ENCODE measurements at regions not wholly inside any gene's neighbourhood (a gene's known extent, or its start where the extent isn't known, plus 50 kb on each side); places are given as distances from the start of the nearest gene placed in this dataset.

GRCh38 chr21:39119891-39120290, 63.4 kb downstream of the PSMG1 start:
- Histone ChIP-seq H3K36me3 (no peaks in the 10 kb centered on the region), H3K27me3 (no peaks in the 10 kb centered on the region), H3K27ac (no peak overlapping the region), H3K9me3 (peaks cover 0 to 3% (median 0%) of the 10 kb centered on the region in 4 donors), H3K4me3 (no peak overlapping the region), H3K4me1 (peaks cover 0 to 13% (median 4%) of the 10 kb centered on the region in 4 donors)
- ATAC-seq (ENCODE audit: low FRiP score in 2 of 2) (no peak), DNase-seq (no peak)
- TF ChIP-seq CTCF (IDR thresholded peaks at IDR 0.05) (no peak), POLR2A (IDR thresholded peaks at IDR 0.05) (no peak), POLR2AphosphoS5 (IDR thresholded peaks at IDR 0.05) (no peak), EP300 (IDR thresholded peaks at IDR 0.05) (no peak)
- 76 to 80% methylated on average over 6 of the region's 6 CpGs for WGBS, 2 donors

GRCh38 chr21:39118604-39119215, 64.5 kb downstream of the PSMG1 start:
- TF ChIP-seq CTCF (IDR thresholded peaks at IDR 0.05) (no peak), EP300 (IDR thresholded peaks at IDR 0.05) (no peak), POLR2A (IDR thresholded peaks at IDR 0.05) (no peak), POLR2AphosphoS5 (IDR thresholded peaks at IDR 0.05) (no peak)
- no peak for ATAC-seq (ENCODE audit: low FRiP score in 2 of 2)
- 91 to 100% methylated on average over 8 of the region's 8 CpGs for WGBS, 2 donors
- peaks cover 0 to 10% (median 4%) of the 10 kb centered on the region in 4 donors for H3K4me1 ChIP-seq
- no peaks in the 10 kb centered on the region for H3K27me3 ChIP-seq
- H3K4me3 ChIP-seq: no peak overlapping the region
- H3K9me3 ChIP-seq: peaks cover 0 to 3% (median 0%) of the 10 kb centered on the region in 4 donors
- no peaks in the 10 kb centered on the region for H3K36me3 ChIP-seq
- H3K27ac ChIP-seq: no peak overlapping the region
- DNase-seq: peak in 1 of 2 donors; percentile 52

- peaks cover 0 to under 1% (median 0%) of the 10 kb centered on the region in 4 donors for H3K9me3 ChIP-seq
- TF ChIP-seq EP300 (IDR thresholded peaks at IDR 0.05) (no peak), CTCF (IDR thresholded peaks at IDR 0.05) (no peak), POLR2A (IDR thresholded peaks at IDR 0.05) (no peak), POLR2AphosphoS5 (IDR thresholded peaks at IDR 0.05) (no peak)
- ATAC-seq (ENCODE audit: low FRiP score in 2 of 2): no peak
- H3K36me3 ChIP-seq: no peaks in the 10 kb centered on the region
- H3K27me3 ChIP-seq: no peaks in the 10 kb centered on the region
- H3K27ac ChIP-seq: no peak overlapping the region
- H3K4me1 ChIP-seq: peaks cover 0 to 10% (median 4%) of the 10 kb centered on the region in 4 donors
- WGBS, 2 donors: 91 to 94% methylated on average over 10 of the region's 10 CpGs
- DNase-seq: no peak
- no peak overlapping the region for H3K4me3 ChIP-seq
Observed at GRCh38 chr21:39118061-39118460, 65.2 kb downstream of the PSMG1 start.

- DNase-seq (no peak), ATAC-seq (ENCODE audit: low FRiP score in 2 of 2) (no peak)
- TF ChIP-seq POLR2A (IDR thresholded peaks at IDR 0.05) (no peak), POLR2AphosphoS5 (IDR thresholded peaks at IDR 0.05) (no peak), CTCF (IDR thresholded peaks at IDR 0.05) (no peak), EP300 (IDR thresholded peaks at IDR 0.05) (no peak)
- H3K27ac ChIP-seq: no peak overlapping the region
- peaks cover 0 to 10% (median 4%) of the 10 kb centered on the region in 4 donors for H3K4me1 ChIP-seq
- H3K36me3 ChIP-seq: no peaks in the 10 kb centered on the region
- no peaks in the 10 kb centered on the region for H3K9me3 ChIP-seq
- WGBS, 2 donors: 96 to 99% methylated on average over 8 to 11 of the region's 11 CpGs
- H3K27me3 ChIP-seq: no peaks in the 10 kb centered on the region
- H3K4me3 ChIP-seq: no peak overlapping the region
Observed at GRCh38 chr21:39117440-39117970, 65.7 kb downstream of the PSMG1 start.

All from upper lobe of left lung (tissue), 6 donors.